ENCODE measurements at regions not wholly inside any gene's neighbourhood (a gene's known extent, or its start where the extent isn't known, plus 50 kb on each side); places are given as distances from the start of the nearest gene placed in this dataset.

DNA sequence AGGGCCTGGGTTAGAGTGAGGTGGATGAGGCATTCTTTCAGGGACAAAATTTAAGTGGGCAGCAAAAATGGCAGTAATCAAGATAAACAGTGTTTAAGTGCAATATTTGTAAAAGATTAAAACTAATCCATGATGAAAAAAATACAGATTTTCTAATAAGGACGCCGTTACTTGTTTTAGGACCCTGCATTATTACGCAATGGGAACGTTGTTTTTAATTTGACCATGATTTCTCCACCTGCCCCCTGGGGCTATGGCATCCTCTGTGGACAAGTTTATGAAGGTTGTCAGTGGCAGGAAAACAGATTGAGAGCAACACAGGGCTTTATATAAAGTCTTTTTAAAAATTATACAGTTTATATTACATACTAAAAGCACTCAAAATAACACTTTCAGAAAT is 380.6 kb upstream of the PHF14 start:
- no peak for TF ChIP-seq TAF1 (IDR thresholded peaks at IDR 0.05; ENCODE audit: low read depth)
- no peak for TF ChIP-seq TEAD4 (IDR thresholded peaks at IDR 0.05)
- TF ChIP-seq, protein P1, sequence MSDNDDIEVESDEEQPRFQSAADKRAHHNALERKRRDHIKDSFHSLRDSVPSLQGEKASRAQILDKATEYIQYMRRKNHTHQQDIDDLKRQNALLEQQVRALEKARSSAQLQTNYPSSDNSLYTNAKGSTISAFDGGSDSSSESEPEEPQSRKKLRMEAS (IDR thresholded peaks at IDR 0.05) = no peak
- TF ChIP-seq RAD21 (IDR thresholded peaks at IDR 0.05; ENCODE audit: low read depth) = no peak
- TF ChIP-seq ZBTB7A (IDR thresholded peaks at IDR 0.05; ENCODE audit: low read depth) = no peak
- TF ChIP-seq, protein P2, sequence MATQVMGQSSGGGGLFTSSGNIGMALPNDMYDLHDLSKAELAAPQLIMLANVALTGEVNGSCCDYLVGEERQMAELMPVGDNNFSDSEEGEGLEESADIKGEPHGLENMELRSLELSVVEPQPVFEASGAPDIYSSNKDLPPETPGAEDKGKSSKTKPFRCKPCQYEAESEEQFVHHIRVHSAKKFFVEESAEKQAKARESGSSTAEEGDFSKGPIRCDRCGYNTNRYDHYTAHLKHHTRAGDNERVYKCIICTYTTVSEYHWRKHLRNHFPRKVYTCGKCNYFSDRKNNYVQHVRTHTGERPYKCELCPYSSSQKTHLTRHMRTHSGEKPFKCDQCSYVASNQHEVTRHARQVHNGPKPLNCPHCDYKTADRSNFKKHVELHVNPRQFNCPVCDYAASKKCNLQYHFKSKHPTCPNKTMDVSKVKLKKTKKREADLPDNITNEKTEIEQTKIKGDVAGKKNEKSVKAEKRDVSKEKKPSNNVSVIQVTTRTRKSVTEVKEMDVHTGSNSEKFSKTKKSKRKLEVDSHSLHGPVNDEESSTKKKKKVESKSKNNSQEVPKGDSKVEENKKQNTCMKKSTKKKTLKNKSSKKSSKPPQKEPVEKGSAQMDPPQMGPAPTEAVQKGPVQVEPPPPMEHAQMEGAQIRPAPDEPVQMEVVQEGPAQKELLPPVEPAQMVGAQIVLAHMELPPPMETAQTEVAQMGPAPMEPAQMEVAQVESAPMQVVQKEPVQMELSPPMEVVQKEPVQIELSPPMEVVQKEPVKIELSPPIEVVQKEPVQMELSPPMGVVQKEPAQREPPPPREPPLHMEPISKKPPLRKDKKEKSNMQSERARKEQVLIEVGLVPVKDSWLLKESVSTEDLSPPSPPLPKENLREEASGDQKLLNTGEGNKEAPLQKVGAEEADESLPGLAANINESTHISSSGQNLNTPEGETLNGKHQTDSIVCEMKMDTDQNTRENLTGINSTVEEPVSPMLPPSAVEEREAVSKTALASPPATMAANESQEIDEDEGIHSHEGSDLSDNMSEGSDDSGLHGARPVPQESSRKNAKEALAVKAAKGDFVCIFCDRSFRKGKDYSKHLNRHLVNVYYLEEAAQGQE (IDR thresholded peaks at IDR 0.05; ENCODE audit: low read depth) = no peak
- no peak for TF ChIP-seq NFIC (IDR thresholded peaks at IDR 0.05)
- TF ChIP-seq EP300 (IDR thresholded peaks at IDR 0.05; ENCODE audit: borderline replicate concordance) = no peak
- TF ChIP-seq YY1 (IDR thresholded peaks at IDR 0.05; ENCODE audit: low read depth) = no peak
- no peak for TF ChIP-seq TCF12 (IDR thresholded peaks at IDR 0.05; ENCODE audit: low read depth)
- TF ChIP-seq CEBPB (IDR thresholded peaks at IDR 0.05) = 0 out of 2 replicates have a peak, but pooled peaks have one; percentile 33

Measured in Ishikawa (cell line).